BLaER1 treated with 17β-estradiol and CSF1 and Interleukin-3, amounts not matched to agents 10 nM and 100 nM (cell line): ENCODE measurements at regions not wholly inside any gene's neighbourhood (a gene's known extent, or its start where the extent isn't known, plus 50 kb on each side); places are given as distances from the start of the nearest gene placed in this dataset.

Experiments used
- H3K27ac ChIP-seq, 11 experiments: shearing (Covaris generic); formaldehyde crosslinking; 2 replicates each; pipeline ENCODE4 v1.8.1; 2022
- H3K27me3 ChIP-seq, 11 experiments: shearing (Covaris generic); formaldehyde crosslinking; 2 replicates each; pipeline ENCODE4 v1.8.1; 2022
- H3K36me3 ChIP-seq, 11 experiments: shearing (Covaris generic); formaldehyde crosslinking; 2 replicates each; pipeline ENCODE4 v1.8.1; 2022
- H3K4me1 ChIP-seq, 10 experiments: shearing (Covaris generic); formaldehyde crosslinking; 2 replicates each; pipeline ENCODE4 v1.8.1; 2022
- H3K4me2 ChIP-seq, 11 experiments: shearing (Covaris generic); formaldehyde crosslinking; 2 replicates each; pipeline ENCODE4 v1.8.1; 2022
- H3K4me3 ChIP-seq, 10 experiments: shearing (Covaris generic); formaldehyde crosslinking; 2 replicates each; pipeline ENCODE4 v1.8.1; 2022
- H3K9ac ChIP-seq, 11 experiments: shearing (Covaris generic); formaldehyde crosslinking; 2 replicates each; pipeline ENCODE4 v1.8.1; 2022
- H3K9me3 ChIP-seq, 11 experiments: shearing (Covaris generic); formaldehyde crosslinking; replicated peaks in 1 of 11; 2 replicates each; pipeline ENCODE4 v1.8.1; 2022
- H4K20me1 ChIP-seq, 11 experiments: shearing (Covaris generic); formaldehyde crosslinking; 2 replicates each; pipeline ENCODE4 v1.8.1; 2022
- Cebpa-rat ChIP-seq, 11 experiments: shearing (Covaris generic); IDR thresholded peaks; 2 replicates each; pipeline ENCODE4 v1.8.1; 2022

DNA sequence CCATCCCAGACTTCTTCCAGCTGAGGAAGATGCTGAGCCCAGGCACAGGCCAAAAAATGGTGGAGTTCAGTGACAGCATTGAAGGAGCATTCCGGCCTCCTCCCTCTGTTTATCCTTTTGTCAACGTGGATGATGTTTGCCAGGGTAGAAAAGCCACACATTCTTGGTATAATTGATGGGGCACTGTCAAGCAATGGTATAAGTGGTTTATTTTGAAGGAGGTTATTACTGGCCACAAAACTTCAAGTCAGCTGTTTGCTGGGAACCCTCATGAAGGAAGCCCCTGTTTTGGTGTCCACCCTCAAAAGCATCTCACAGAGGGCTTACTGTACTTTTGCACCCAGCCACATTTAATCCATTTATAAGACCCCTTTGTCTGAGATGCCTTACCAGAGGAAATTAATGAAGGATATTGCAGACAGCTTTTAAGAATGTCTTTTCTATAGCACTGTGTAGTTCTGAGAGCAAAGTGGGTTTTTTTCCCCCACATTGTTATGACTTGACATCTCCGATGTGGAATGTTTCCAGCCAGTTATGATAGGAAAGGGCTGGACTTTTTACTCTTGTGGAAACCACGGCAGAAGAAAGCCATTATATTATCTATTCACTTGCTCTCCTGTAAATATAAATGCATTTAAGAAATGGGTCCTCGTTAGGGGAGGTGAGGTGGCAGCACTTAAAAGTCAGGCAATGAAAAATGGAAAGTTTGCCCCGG is 95.5 kb upstream of the SPATA31D4 start:
- TF ChIP-seq Cebpa-rat (IDR thresholded peaks at IDR 0.05): no peak
- Histone ChIP-seq H3K4me2 (no peak overlapping the region), H3K36me3 (no peaks in the 10 kb centered on the region), H4K20me1 (no peaks in the 10 kb centered on the region), H3K4me3 (no peak overlapping the region), H3K27ac (no peak overlapping the region), H3K27me3 (no peaks in the 10 kb centered on the region), H3K9me3 (no peaks in the 10 kb centered on the region), H3K4me1 (peaks cover 0 to 9% (median 6%) of the 10 kb centered on the region in 10 experiments; a peak in 8 of 20 replicates), H3K9ac (no peak overlapping the region)

DNA sequence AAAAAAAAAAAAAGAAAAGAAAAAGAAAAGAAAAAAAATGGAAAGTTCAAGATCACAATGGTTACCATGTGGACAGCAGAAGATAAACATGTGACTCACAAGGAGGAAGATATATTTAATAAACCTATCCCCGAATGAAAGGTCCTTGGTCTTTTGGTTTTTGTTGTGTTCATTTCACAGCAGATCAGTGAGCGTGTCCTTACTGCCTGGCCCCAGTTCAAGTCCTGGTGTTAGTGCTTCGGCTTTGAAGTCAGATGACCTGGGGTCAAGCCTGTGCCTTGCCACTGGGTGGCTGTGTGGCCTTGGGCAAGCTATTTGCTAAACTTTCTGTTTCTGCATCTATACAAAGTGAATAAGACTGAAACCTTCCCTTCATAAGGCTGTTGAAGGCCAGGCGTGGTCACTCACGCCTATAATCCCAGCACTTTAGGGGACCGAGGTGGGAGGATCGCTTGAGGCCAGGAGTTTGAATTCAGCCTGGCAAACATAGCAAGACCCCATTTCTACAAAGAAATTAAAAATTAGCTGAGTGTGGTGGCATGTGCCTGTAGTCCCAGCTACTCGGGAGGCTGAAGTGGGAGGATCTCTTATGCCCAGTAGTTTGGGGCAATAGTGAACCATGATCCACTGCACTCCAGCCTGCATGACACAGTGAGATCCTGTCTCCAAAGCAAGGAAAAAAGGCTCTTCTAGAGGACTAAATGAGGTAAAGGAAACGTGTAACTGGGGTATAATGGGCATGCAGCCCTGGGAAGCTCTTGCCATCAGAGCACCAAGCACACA is 94.5 kb upstream of the SPATA31D4 start:
- H3K4me2 ChIP-seq: no peak overlapping the region
- no peak overlapping the region for H3K4me3 ChIP-seq
- H3K9ac ChIP-seq: no peak overlapping the region
- no peaks in the 10 kb centered on the region for H3K4me1 ChIP-seq
- no peak overlapping the region for H3K27ac ChIP-seq
- no peaks in the 10 kb centered on the region for H3K36me3 ChIP-seq
- no peaks in the 10 kb centered on the region for H4K20me1 ChIP-seq
- no peaks in the 10 kb centered on the region for H3K9me3 ChIP-seq
- TF ChIP-seq Cebpa-rat (IDR thresholded peaks at IDR 0.05): no peak
- no peaks in the 10 kb centered on the region for H3K27me3 ChIP-seq

DNA sequence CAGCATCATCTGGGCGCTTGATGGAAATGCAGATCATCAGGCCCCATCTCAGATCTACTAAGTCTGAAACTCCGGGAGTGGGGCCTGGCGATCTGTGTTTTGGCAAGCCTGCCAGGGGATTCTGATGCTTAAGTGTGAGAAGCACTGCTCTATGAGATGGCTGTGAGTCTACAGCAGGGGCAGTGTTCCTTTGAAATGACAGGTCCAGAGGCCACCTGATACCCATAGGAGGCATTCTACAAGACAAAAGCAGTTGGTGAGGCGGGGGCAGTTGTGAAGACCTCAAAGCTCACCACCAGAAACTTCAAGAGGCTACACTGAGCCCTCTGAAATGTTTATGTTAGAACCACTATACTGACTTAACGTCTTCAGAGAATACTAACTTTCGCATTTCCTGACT is 86.9 kb upstream of the SPATA31D4 start:
- Histone ChIP-seq H4K20me1 (no peaks in the 10 kb centered on the region), H3K4me1 (no peaks in the 10 kb centered on the region), H3K27me3 (no peaks in the 10 kb centered on the region), H3K9ac (no peak overlapping the region), H3K4me2 (no peak overlapping the region), H3K36me3 (no peaks in the 10 kb centered on the region), H3K9me3 (no peaks in the 10 kb centered on the region), H3K4me3 (no peak overlapping the region), H3K27ac (no peak overlapping the region)
- no peak for TF ChIP-seq Cebpa-rat (IDR thresholded peaks at IDR 0.05)

DNA sequence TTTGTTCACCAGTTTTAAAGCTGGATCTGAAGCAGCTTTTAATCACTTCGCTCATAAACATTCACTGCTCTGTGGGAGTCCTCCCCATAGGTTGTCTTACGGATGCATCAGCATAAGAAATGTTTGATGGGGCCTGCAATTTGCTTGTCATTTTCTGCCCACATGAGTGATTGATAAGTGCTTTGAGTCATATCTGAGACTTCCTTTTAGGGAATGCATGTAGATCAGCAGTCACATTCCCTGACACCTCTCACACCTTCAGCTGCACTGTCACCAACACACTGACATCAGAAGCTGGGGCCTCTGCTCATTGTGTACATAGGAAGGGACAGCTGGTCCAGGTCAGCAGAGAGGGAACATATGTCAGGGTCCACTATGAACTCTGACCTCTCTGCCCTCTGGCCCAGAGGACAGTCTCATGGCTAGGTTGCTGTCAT is 84.1 kb upstream of the SPATA31D4 start:
- no peak overlapping the region for H3K27ac ChIP-seq
- no peaks in the 10 kb centered on the region for H4K20me1 ChIP-seq
- H3K4me3 ChIP-seq: no peak overlapping the region
- H3K9ac ChIP-seq: no peak overlapping the region
- H3K27me3 ChIP-seq: no peaks in the 10 kb centered on the region
- TF ChIP-seq Cebpa-rat (IDR thresholded peaks at IDR 0.05): no peak
- no peaks in the 10 kb centered on the region for H3K36me3 ChIP-seq
- no peaks in the 10 kb centered on the region for H3K4me1 ChIP-seq
- no peak overlapping the region for H3K4me2 ChIP-seq
- H3K9me3 ChIP-seq: no peaks in the 10 kb centered on the region

DNA sequence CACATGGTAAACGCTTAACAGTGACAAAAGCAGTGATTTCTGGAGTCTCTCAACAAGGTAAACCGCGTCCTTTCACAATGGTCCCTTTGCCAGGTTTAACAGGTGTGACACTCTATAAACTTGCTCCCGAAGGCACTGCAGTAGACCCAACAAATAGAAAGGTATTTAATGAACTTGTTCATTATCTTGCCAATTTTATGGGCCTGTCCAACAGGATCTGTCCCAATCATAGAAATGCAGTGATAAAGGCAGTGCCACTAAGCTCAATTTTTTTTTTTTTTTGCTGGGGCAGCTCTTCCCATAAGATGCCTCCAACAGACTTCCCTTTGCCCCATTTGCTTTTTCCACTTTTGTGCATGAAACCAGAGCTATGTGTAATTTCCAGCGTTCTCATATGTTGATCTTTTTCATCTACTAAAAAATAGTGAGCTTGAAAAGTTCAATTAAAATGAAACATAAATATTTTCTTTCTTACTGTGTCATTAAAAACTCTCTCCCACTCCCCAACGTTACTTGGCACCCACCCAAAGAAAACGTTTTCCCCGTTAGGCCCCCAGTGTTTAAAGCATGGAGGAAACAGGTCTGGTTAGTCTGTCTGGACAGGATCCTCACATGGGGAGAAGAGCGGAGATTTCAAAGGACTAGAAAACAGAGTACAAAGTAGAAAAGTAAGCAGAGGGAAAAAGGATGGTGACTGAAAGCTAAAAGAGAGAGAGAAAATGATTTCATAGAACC is 80.9 kb upstream of the SPATA31D4 start:
- H3K4me1 ChIP-seq: peaks cover 0 to 21% (median 13%) of the 10 kb centered on the region in 10 experiments; a peak in 17 of 20 replicates
- no peak overlapping the region for H3K4me3 ChIP-seq
- H4K20me1 ChIP-seq: no peaks in the 10 kb centered on the region
- no peaks in the 10 kb centered on the region for H3K36me3 ChIP-seq
- H3K9ac ChIP-seq: no peak overlapping the region
- no peaks in the 10 kb centered on the region for H3K9me3 ChIP-seq
- no peak for TF ChIP-seq Cebpa-rat (IDR thresholded peaks at IDR 0.05)
- H3K27ac ChIP-seq: no peak overlapping the region
- no peaks in the 10 kb centered on the region for H3K27me3 ChIP-seq
- H3K4me2 ChIP-seq: no peak overlapping the region

DNA sequence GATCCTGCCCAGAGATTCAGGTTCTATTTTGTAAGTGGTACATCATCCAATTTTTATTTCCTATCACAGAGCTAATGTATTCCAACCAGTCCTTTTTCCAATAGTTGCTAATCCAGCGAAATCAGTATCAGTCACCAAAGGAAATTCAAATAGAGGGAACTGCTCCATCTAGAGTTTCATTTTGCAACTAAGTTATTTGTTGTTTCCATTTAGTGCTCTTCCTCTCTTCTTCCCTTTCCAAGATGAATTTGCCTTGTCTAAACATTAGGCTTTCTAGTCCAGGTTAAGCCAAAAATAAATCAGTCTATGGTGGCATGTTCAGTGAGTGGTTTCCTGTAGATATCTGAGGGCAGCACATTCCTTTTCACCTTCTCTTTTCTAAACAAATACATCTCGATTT is 79.8 kb upstream of the SPATA31D4 start:
- Histone ChIP-seq H4K20me1 (no peaks in the 10 kb centered on the region), H3K9me3 (no peaks in the 10 kb centered on the region), H3K4me3 (no peak overlapping the region), H3K36me3 (no peaks in the 10 kb centered on the region), H3K4me2 (no peak overlapping the region), H3K9ac (no peak overlapping the region), H3K27me3 (no peaks in the 10 kb centered on the region), H3K4me1 (peaks cover 0 to 22% (median 13%) of the 10 kb centered on the region in 10 experiments; a peak in 17 of 20 replicates), H3K27ac (no peak overlapping the region)
- TF ChIP-seq Cebpa-rat (IDR thresholded peaks at IDR 0.05): no peak

DNA sequence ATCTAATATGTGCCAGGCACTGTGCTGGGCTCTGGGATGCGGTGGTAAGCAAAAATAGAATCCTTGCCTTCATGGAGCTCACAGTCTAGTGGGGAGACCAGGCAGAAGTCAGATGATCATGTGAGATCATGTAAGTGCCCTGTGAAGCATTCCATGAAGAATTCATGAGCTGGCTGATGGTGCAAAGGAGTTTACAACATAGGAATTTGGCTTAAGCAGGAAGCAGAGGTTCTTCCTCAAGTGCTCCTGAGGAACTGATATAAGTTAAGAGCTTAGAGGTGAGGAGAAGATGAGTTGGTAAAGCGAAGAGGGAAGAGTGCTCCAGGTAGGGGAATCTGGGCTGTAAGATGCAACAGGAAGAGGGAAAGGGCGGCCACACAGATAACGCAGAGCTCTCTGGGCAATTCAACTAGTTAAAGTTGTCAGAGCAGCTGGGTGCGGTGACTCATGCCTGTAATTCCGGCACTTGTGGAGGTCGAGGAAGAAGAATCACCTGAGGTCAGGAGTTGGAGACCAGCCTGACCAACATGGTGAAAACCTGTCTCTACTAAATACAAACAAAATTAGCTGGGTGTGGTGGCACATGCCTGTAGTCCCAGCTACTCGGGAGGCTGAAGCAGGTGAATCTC is 78.5 kb upstream of the SPATA31D4 start:
- Histone ChIP-seq H3K27ac (no peak overlapping the region), H3K9me3 (no peaks in the 10 kb centered on the region), H3K9ac (no peak overlapping the region), H3K4me2 (no peak overlapping the region), H3K27me3 (no peaks in the 10 kb centered on the region), H3K4me1 (peaks cover 0 to 22% (median 13%) of the 10 kb centered on the region in 10 experiments; a peak in 17 of 20 replicates), H3K4me3 (no peak overlapping the region), H3K36me3 (no peaks in the 10 kb centered on the region), H4K20me1 (no peaks in the 10 kb centered on the region)
- TF ChIP-seq Cebpa-rat (IDR thresholded peaks at IDR 0.05): no peak

DNA sequence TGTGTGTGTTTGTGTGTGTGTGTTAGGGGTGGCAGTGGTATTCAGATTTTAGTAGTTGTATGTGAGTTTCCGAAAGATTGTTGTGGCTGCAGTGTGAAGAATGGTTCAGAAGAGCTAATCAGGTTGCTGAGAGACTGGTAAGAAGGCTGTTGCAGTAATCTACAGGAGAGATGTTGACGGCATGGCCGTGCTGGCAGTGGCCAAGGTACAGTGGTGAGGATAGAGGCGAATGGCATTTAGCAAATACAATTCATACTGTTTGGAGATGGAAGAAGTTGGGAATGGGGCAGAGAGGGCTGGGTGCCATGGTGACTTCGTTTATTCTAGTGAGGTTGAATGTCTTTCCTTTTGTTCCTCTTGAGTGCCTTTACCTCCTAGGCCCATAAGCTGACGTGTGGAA is 77.5 kb upstream of the SPATA31D4 start:
- Histone ChIP-seq H4K20me1 (no peaks in the 10 kb centered on the region), H3K27ac (no peak overlapping the region), H3K9ac (no peak overlapping the region), H3K4me2 (peak overlapping the region in 8 of 11 experiments; percentile 31 to 76 (median 59); a peak in 11 of 22 replicates), H3K9me3 (no peaks in the 10 kb centered on the region), H3K27me3 (no peaks in the 10 kb centered on the region), H3K36me3 (no peaks in the 10 kb centered on the region), H3K4me3 (no peak overlapping the region), H3K4me1 (peaks cover 0 to 22% (median 13%) of the 10 kb centered on the region in 10 experiments; a peak in 17 of 20 replicates)
- no peak for TF ChIP-seq Cebpa-rat (IDR thresholded peaks at IDR 0.05)

DNA sequence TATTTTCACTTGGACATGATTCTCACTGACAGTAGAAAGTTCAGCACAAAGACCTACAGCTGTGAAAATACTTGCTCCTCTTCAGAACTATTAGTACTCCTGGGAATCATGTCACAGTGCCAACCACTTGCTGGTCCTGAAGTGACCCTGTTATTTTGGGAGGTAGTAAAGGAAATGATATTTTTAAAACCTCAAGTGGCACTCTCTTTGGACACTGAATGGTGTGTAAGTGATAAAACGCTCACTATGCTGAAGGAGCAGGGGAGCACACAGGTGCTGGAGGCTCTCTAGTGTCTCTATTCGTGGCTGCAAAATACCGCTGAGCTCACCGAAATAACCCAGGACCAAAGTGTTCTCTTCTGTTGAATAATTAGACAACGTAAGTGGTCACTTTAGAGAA is 76.9 kb upstream of the SPATA31D4 start:
- H3K9ac ChIP-seq: no peak overlapping the region
- no peaks in the 10 kb centered on the region for H3K27me3 ChIP-seq
- H4K20me1 ChIP-seq: no peaks in the 10 kb centered on the region
- no peaks in the 10 kb centered on the region for H3K36me3 ChIP-seq
- H3K4me1 ChIP-seq: peaks cover 0 to 22% (median 13%) of the 10 kb centered on the region in 10 experiments; a peak in 17 of 20 replicates
- H3K4me2 ChIP-seq: peak overlapping the region; percentile 20 to 76 (median 55); a peak in 20 of 22 replicates
- H3K27ac ChIP-seq: no peak overlapping the region
- no peak for TF ChIP-seq Cebpa-rat (IDR thresholded peaks at IDR 0.05)
- no peak overlapping the region for H3K4me3 ChIP-seq
- H3K9me3 ChIP-seq: no peaks in the 10 kb centered on the region
